ENCODE measurements at regions not wholly inside any gene's neighbourhood (a gene's known extent, or its start where the extent isn't known, plus 50 kb on each side); places are given as distances from the start of the nearest gene placed in this dataset.

DNA sequence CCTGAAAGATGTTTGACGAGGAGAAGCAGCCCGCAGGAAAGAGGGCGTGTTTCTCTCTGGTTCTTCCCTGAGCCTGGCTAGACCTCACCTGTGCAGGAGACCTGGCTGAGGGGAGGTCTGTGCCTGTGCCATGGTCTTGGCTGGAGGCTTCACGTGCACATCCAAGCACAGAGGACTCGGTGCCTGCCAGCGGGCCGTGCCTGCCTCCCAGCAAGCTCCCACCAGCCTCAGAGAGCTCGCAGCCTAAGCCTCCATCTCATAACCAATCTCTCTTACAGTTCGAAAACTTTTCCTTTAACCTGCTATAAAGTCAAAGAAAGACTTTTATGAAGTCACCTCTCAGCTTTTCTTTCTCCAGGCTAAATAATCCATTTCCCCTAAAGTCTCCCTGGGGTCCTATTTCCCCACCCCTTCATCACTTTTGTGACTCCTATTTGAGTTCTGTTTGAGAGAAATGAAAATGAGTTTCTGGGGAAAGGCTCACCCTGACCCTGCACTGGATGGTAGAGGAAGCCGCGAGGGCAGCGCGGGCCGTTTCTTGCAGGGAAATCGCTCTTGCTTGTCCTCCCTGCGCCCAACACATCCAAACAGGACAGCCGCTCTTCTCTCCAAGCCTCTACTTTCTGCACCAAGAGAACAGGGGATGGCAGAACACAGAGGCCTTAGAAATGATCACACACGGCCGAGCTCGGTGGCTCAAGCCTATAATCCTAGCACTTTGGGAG is 521.0 kb downstream of the SOX11 start:
- no peak for DNase-seq

DNA sequence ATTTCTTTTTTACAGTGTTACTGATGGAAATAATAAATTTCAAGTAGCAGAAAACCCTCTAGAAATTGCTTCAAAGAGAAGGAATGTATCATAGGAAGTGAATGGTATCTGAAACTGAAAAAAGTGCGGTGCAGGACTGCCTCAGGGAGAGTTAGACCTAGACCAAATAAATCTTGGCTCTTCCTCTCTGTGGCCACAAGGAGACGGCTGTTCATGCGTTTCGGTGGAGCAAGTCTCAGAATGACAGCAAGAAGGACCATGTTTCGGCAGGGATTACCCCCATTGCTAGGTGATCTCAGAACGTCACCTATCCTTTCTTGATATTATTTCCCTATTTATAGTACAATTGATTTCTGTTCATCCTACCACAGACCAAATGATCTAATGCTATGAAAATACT is 522.3 kb downstream of the SOX11 start:
- no peak for DNase-seq

DNA sequence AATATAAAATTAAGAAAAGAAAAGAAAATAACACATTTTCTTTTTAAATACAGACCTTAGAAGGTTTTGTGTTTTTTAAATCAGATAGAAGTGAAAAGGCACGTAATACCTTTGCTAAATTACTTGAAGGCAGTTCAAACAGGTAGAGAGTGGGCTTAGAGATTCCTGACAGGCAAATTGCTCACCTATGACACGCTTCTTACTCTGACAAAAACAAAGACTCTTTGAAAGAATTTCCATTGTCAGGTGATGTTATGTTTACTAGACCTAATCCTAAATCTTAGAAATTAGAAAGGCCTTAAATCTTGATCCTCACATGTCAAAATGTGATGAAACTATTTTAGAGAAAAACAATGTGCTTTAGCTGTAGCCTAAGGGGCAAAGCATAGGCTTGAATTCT is 522.9 kb downstream of the SOX11 start:
- no peak for DNase-seq

DNA sequence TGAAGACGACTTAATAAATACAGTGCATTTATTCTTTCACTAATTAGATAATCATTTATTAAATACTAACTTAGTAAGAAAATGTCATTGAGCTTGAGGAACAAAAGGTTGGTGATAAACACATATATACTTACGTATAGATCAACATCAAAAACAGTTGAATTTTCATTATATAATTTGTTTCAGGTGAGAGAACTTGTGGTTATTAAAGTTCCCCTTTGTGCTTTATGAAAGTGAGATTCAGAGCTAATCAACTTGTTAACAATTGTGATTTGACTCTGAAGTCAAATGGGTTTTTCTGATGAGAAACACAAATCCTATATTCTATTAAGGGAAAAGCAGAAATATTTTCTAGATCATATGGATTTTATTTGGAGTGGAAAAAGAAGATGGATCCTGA is 524.0 kb downstream of the SOX11 start:
- DNase-seq, result no peak

DNA sequence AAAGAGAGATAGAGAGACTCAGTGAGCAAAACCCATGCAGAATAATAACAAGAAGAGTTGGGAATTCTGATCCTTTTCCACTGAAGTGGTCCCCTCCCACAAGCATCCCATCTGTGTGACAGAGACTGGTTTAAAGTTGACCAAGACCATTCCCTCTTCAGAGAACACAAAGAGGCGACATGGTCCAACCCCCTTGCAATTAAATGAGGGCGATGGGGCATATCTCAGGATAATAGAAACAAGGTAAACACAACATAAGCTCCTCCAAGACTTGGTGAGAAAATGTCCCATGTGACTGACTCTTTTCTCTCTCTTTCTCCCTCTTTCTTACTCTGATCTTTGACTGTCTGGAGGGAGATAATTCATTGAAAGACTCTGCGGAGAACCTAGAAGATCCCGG is 526.7 kb downstream of the SOX11 start:
- no peak for DNase-seq

DNA sequence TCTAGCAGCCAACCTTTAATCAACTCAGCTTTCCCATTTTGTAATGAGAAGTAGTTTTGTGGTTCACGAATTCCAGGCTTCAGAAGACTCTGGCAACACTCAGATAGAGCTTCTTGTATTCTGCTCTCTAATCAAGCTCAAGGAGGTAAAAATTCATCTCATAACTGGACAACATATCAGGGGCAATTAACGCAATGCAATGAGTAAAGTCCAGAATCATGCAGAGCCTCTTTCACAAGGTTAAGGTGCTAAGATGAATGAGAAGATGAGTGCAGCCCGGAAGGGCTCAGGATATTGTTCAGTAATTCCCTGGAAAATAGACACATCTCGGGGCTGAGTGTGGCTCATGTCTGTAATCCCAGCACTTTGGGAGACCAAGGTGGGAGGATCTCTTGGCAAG is 527.7 kb downstream of the SOX11 start:
- DNase-seq, result no peak

DNA sequence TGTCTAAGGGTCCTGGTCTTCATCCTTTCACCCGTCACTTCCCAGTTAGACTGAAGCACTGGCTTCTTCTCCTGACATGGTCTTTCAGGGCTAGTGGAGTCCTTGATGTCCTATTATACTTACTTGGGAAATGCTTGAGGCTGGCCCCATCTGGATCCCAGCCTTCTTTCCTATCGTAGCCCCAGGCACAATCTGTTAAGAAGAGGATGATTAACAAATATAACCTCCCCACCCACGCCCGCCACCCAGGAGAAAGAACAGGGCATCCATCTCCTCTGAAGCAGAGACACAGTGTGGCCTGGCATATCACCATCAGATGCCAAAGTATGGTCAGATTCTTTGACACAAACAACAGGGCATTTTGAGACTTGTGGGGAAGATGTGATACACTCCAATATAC is 530.1 kb downstream of the SOX11 start:
- DNase-seq, result no peak

DNA sequence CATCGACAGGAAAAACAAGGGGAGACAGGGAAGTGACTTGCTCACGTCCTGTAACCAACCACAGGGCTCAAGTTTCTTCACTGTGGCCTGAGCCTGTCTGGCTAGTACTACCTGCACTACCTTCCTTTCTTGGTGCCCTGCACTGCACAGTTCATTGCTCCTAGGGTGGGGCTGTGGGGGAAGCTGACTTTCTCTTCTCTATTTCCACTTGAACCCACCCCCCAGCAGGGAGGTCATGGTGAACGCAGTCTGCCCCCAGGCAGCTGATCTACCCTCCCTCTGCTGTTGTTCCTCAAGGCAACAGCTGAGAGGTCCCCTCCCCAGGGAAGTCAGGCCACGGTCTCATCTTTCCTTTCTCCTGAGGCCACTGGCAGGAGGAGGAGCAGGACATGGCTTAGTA is 532.1 kb downstream of the SOX11 start:
- DNase-seq, result no peak

DNA sequence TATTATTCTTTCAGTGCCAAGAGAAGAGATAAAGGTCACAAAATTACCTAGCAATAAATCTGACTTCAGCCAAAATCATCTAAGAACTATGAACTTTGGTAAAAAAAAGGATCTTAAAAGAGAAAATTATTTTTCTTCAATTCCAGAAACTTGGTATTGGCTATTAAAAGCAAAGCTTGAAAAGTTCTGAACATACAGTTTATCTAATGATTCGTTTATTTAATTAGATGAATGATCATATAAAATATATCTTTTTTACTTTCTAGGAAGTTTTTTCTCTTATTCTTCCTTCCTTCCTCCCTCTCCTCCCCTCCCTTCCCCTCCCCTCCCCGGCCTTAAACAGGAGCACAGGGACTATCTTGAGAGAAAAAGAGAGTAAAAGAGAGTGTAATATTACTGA is 536.1 kb downstream of the SOX11 start:
- no peak for DNase-seq

DNA sequence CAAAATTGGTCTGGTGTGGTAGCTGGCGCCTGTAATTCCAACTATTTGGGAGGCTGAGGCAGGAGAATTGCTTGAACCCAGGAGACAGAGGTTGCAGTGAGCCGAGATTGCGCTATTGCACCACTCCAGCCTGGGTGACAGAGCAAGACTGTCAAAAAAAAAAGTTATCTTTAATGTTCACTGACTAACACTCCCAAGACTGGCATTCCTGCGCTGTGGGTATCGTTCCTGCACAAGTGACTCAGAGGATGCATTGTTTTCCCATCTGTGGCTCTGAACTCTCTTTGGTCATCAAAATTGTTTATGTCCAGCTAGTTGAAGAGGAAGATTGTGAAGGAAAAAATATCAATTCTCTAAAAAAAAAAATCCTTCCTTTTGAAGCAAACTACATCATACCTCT is 539.0 kb downstream of the SOX11 start:
- DNase-seq, result no peak

DNA sequence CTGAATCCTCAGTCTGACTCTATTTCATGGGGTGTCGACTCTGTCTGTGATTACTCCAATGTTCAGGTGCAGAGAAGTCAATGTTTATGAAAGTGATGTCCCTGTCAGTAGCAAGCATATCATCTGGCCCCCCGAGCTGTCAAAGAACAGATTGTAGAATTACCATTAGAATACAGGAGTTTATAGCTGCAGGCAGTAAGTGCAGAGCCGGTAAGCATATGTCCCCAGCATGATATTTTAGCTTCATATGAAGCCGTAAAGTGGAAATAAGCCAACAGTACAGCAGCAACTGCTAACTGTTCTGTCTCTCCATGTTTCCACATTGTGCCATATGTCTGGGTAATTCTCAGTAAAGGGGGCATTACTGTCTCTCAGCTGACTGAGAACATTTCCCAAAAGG is 541.8 kb downstream of the SOX11 start:
- DNase-seq, result no peak

DNA sequence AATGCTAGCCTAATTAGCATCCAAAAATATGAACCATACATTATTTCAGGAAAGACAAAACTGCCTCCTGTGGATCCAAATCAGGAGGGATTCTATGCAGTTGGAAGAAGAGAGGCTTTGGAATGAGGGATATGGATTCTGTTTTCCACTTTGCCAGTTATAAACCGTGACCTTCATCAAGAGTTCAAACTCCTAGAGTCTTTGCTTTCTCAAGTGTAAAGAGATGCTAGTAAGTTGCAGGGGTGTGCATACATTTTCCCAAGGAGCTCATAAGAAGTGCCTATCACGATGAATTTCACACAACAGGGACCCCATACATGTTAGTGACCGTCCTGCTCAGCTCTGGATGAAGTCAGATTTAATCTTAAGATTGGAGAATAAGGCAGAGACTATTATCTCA is 542.5 kb downstream of the SOX11 start:
- DNase-seq, result no peak

DNA sequence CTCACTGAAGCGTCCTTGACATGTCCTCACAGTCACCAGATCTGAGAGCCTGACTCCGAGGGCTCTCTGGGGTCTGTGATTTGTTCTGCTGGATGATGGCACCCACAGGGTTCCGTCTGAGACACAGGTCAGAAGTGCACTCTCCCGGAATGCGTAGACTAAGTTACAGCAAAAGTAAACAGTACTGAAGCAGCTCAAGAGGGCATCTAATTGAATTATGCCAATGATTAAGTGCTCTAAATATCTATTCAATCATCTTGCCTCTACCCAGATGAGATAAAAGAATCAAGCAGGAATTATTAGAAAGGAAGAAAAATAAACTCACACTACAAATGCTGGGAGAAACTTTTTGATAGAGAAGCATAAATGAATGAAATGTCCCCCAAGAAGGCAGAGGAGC is 544.1 kb downstream of the SOX11 start:
- no peak for DNase-seq

DNA sequence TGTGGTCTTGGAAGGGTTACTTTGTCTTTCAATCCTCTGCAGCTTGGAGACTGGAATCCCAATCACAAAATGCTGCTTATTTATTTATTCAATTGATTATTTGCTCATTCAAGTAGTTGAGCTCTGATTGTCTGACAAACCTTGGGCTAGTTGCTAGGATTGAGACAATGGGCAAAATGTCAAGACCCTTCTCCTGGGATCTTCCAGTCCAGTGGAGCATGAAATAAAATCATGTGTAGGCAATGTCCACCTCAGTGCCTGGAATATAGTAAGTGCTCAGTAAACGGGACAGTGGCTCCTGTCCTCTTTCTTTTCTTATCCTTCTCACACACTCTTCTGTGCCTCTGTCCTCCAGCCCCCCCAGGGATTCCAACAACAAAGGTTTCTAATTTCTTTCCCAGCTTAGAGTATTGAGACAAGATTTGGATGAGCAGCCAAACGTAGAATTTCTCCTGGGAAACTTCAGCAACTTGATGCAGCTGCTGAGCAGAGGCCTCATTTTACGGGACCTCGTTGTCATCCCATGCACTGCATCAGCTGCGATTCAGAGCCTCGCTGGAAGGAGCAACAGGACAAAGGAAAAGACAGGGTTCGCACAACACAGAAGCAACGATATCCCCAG is 545.0 kb downstream of the SOX11 start:
- no peak for DNase-seq

DNA sequence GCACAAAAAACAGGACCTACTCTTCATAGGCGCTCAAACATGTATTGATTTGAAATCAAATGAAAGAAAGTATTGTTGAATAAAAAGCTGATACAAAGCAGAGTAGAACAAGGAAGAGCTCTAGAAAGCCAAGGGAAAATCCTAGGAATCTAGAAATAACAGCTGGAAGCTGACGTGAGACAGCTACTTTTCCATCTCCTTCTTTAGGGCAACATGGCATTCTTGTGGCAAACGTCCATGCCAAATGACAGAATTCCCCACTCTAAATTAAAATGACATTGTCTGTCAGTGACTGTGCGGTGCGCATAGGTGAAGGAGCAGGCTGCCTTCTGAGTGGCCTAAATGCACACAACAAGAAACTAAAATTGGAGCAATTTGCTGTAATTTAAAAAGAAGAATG is 557.4 kb downstream of the SOX11 start:
- DNase-seq, result no peak

DNA sequence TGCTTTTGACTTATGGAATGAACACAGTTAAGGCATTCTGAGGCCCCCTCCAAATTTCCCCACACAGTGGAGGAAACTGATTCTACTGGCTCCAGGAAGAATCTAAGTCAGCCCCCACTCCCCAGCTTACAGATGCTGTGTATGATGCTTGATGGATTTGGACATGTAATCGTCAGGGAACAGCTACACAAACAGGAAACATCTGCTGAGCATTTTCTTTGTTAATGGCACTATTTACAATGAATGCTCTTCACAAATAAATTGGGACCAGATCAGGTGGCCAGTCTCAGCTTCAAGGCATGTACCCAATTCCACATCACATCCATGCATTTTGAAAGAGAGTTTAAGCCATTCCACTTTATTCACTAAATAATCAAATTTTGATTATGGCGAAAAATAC is 562.3 kb downstream of the SOX11 start:
- DNase-seq, result no peak

DNA sequence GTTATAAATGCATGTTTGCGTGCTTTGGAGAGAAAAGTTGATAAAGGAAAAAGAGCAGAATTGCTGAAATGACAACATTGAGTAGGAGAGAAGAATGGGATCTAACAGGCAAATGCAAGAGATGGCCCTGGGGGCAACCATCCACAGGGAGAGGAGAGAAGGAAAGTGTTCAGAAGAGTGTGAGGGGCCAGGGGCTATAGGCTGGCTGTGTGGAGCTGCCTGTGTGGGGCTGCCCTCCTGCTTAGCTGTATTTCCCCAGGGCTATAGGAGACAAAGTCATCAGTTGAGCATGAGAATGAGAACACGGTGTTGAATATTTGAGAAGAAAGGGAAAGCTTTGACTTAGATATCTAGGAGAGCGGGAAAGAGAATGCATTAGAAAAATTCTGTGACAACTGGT is 572.0 kb downstream of the SOX11 start:
- no peak for DNase-seq

DNA sequence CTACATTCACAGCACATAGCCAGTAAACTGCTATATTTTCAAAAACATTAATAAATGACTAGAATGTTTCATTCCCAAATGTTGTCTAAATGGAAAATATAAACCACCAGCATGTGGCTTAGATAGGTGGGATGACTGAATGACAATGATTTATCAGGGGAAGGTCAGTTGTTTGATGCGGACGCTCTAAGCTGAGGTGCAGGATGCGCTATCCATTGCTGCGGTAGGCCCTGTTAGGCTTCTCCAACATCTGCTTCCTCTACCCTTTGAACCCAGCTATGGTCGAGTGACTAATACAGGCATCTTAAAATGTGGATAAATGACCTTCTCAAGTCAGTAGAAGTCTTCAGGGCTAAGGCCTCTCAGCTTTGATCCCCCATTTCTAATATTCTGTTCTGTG is 584.2 kb downstream of the CMPK2 start:
- DNase-seq, result no peak

DNA sequence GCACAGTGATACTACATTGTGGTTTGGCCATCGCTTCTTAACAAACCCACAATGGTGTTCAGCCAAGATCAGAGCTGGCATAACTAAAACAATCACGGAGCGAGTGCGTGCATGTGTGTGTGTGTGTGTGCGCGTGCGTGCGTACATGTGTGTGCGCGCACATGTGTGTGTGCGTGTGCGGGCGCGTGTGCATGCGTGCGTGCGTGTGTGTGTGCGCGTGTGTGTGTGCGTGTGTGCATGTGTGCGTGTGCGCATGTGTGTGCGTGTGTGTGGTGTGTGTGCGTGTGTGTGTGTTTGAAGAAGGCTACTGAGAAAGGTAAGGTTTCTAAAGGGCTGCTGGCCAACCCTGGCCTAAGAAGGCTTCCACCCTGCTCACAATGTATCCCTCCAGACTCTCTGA is 582.4 kb downstream of the CMPK2 start:
- DNase-seq, result no peak

DNA sequence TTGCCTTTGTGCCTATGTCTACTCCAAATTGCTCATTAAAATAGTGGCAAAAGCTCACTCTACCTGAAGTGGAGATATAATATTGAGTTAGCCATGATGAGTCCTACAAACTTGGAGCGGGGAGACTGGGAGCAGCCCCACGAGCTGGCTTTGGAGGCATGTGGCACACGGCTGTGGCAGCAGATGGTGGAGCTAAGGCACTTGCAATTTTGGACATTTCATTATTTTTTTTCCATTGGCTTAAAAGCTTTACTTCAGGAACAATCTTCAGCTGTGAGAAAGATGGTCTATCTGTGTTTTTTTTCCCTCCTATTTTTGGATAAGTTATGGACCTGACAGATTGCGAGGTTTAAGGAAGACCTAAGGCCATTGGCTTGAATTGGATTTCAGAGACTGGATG is 578.3 kb downstream of the CMPK2 start:
- DNase-seq, result no peak

DNA sequence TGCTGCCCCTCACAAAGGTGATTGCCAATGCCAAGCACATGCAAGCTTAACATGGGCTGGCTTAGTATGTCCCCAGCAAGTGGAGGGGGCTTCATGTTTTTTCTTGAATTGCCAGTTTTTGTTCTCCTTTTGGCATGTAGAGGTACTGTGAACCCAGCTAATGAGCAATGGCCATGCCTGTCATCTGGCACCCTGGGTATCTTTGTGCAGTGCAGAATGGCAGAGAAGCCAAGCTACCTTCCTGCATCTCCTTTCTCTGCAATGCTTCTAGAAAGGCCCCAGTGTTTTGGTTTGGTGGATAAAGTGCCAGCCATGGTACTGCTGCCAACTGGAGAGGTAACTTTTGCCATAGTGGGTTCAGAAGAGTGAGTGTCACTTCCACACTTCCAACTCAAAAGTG is 576.9 kb downstream of the CMPK2 start:
- no peak for DNase-seq

DNA sequence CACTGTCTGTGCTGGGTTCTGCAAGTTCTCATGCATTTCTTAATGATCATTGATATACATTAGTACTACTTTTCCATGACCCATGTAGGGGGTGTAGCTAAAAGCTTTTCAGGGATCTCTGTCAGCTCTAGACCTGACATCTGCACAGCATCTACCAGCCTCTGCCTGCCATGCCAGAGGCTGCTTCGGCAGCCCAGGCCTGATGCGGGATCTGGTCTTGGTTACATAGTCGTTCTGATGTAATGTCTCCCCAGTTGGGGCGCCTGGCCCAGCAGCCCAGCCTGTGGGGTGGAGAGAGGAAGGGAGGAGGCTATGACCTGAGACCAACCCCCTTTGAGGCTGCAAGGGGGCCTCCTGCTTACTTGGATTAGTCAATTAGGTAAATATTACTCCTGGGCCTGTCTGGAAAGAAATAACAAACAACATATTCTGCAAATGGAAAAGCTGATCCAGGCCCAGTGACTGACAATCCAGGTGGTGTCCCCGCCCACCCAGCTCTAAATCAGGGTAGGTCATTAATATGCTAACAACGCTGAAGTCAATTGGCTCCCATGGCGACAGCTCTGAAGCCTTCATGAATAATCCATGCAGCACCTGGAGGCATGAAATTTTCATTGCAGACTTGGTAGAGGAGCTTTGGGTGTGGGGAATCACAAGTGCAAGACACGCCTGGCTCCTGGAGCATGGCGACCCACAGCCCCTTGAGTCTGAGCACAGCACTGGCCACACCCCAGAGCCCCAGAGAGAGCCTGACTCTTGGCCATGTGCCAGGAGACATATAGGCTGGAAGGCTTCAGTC is 575.3 kb downstream of the CMPK2 start:
- DNase-seq, result no peak

DNA sequence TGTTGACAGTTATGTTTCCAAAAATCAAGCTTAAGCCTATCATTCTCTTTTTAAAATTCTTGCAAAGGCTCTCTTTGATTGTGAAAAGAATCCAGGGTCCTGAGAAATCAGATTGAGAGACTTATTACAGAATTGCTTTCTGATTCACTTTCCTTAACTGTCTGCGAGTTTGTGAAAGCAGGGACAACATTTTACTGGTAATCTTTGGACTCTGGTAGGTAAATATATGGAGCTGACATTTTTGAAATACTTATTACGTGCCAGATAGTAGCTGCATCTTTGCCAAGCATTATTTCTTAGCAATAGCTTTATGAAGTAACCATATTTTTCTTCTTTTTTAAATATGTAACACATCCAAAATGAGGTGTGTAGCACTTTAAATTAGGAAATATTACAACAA is 570.9 kb downstream of the CMPK2 start:
- DNase-seq, result no peak

DNA sequence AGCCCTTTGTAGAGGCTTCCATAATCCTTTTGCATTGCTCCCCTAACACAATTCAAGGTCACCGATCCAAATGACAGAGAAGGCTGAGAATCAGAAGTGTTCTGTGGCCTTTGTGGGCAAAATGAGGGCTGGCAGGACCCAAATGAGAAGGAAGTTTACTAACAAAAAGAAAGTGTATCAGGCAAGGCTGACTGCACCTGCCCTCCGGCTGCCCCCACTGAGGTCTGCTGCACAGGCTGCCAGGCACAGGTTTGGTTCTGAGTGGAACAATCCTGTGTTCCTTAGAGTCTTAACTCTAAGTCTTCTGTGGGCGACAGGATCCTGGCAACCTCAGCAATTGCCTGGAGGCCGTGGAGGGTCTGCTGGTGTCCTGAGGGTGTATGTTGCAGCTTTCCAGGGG is 568.5 kb downstream of the CMPK2 start:
- no peak for DNase-seq

Measured in central memory CD4-positive, alpha-beta T cell (primary cell).